Neural progenitor cell (in vitro differentiated cells): ENCODE measurements at regions not wholly inside any gene's neighbourhood (a gene's known extent, or its start where the extent isn't known, plus 50 kb on each side); places are given as distances from the start of the nearest gene placed in this dataset.

Experiments used
- DNase-seq: peaks from one replicate; pipeline ENCODE4 v3.0.0-alpha.2; 2016; ENCODE audit warnings: low spot score
- H2AFZ ChIP-seq: fragments of 200-600 bp; sonication (generic); replicated peaks from 2 replicates; pipeline ENCODE4 v1.6.1; 2016; ENCODE audit warnings: antibody characterized with exemption
- H3F3A ChIP-seq: fragments of 200-600 bp; sonication (generic); 2 replicates; pipeline ENCODE4 v1.6.1; 2016; ENCODE audit warnings: antibody characterized with exemption, low read depth
- H3K27ac ChIP-seq: fragments of 200-600 bp; sonication (generic); 2 replicates; pipeline ENCODE4 v1.5.1; 2016; ENCODE audit warnings: mild to moderate bottlenecking
- H3K27me3 ChIP-seq: fragments of 200-600 bp; sonication (generic); 2 replicates; pipeline ENCODE4 v1.6.1; 2016; ENCODE audit warnings: mild to moderate bottlenecking, moderate library complexity
- H3K36me3 ChIP-seq: fragments of 200-600 bp; sonication (generic); 2 replicates; pipeline ENCODE4 v1.5.1; 2016
- H3K4me1 ChIP-seq: fragments of 200-600 bp; sonication (generic); 2 replicates; pipeline ENCODE4 v1.6.1; 2016; ENCODE audit warnings: mixed run types
- H3K4me2 ChIP-seq: fragments of 200-600 bp; sonication (generic); 2 replicates; pipeline ENCODE4 v1.6.1; 2016
- H3K4me3 ChIP-seq: fragments of 200-600 bp; sonication (generic); 2 replicates; pipeline ENCODE4 v1.5.1; 2016
- H3K79me2 ChIP-seq: fragments of 200-600 bp; sonication (generic); 2 replicates; pipeline ENCODE4 v1.6.1; 2016; ENCODE audit warnings: low read depth
- H3K9ac ChIP-seq: fragments of 200-600 bp; sonication (generic); 2 replicates; pipeline ENCODE4 v1.6.1; 2016
- H3K9me3 ChIP-seq: fragments of 200-600 bp; sonication (generic); 2 replicates; pipeline ENCODE4 v1.5.1; 2016; ENCODE audit warnings: low read depth
- H4K20me1 ChIP-seq: fragments of 200-600 bp; sonication (generic); 2 replicates; pipeline ENCODE4 v1.6.1; 2016; ENCODE audit warnings: low read depth
- H3K27ac Mint-ChIP-seq: 3 replicates; pipeline ENCODE4 v1.8.0; 2021; ENCODE audit warnings: mixed read lengths
- H3K27me3 Mint-ChIP-seq: 2 replicates; pipeline ENCODE4 v1.8.0; 2022; ENCODE audit warnings: low read depth, mild to moderate bottlenecking, inconsistent platforms, moderate library complexity, mixed read lengths; ENCODE audit not compliant: insufficient read depth
- H3K36me3 Mint-ChIP-seq: 3 replicates; pipeline ENCODE4 v1.8.0; 2021; ENCODE audit warnings: mixed read lengths
- H3K4me1 Mint-ChIP-seq: 3 replicates; pipeline ENCODE4 v1.8.0; 2021; ENCODE audit warnings: mixed read lengths
- H3K4me3 Mint-ChIP-seq: 3 replicates; pipeline ENCODE4 v1.8.0; 2021; ENCODE audit warnings: mild to moderate bottlenecking, moderate library complexity, mixed read lengths
- H3K9me3 Mint-ChIP-seq: 3 replicates; pipeline ENCODE4 v1.8.0; 2020; ENCODE audit warnings: mixed read lengths
- CTCF ChIP-seq: fragments of 200-600 bp; sonication (generic); IDR thresholded peaks from 2 replicates; pipeline ENCODE4 v1.5.1; 2017; ENCODE audit warnings: antibody characterized with exemption, mild to moderate bottlenecking
- EZH2 ChIP-seq: fragments of 200-600 bp; sonication (generic); IDR thresholded peaks from 2 replicates; pipeline ENCODE4 v1.6.1; 2017; ENCODE audit warnings: antibody characterized with exemption, mild to moderate bottlenecking, moderate library complexity
- EZH2phosphoT487 ChIP-seq: fragments of 200-600 bp; sonication (generic); IDR thresholded peaks from 2 replicates; pipeline ENCODE4 v1.6.1; 2017; ENCODE audit warnings: antibody characterized with exemption

DNA sequence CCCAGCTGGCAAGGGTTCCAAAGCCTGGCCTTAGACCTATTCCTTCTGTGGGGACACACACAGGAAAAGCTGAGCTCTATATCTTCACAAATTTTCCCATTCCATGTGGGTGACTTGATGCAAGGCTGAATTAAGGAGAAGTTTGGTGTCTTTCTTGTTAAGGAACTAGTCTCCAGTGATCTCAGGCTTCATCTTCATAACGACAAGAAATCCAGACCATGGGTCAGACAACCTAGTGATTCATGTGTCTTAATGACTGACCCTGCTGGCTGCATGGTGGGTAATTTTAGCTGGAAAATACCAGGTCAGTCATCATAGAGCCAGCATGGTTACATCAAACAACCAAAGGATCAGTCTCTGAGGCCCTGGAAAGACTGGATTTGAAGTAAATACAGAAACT, 112.7 kb upstream of the SLC4A7 start:
- Histone ChIP-seq H3F3A (no peaks in the 10 kb centered on the region), H4K20me1 (no peaks in the 10 kb centered on the region), H2AFZ (no peak overlapping the region), H3K4me1 (no peaks in the 10 kb centered on the region), H3K4me3 (no peak overlapping the region), H3K9ac (no peak overlapping the region), H3K36me3 (no peaks in the 10 kb centered on the region), H3K27me3 (no peaks in the 10 kb centered on the region), H3K79me2 (no peaks in the 10 kb centered on the region), H3K27ac (no peak overlapping the region), H3K9me3 (no peaks in the 10 kb centered on the region), H3K4me2 (no peak overlapping the region)
- TF ChIP-seq EZH2phosphoT487 (no peak), CTCF (no peak), EZH2 (no peak)
- Mint-ChIP-seq H3K9me3 (no peaks in the 10 kb centered on the region), H3K36me3 (no peaks in the 10 kb centered on the region), H3K27ac (no peak overlapping the region), H3K4me3 (no peak overlapping the region), H3K27me3 (peaks cover 4% of the 10 kb centered on the region), H3K4me1 (peaks cover 5% of the 10 kb centered on the region)
- DNase-seq, result no peak

GRCh38 chr3:27596334-27596841, 112.2 kb upstream of the SLC4A7 start:
- Histone ChIP-seq H3K9ac (no peak overlapping the region), H3K4me3 (no peak overlapping the region), H2AFZ (no peak overlapping the region), H4K20me1 (no peaks in the 10 kb centered on the region), H3K9me3 (no peaks in the 10 kb centered on the region), H3K27me3 (no peaks in the 10 kb centered on the region), H3K36me3 (no peaks in the 10 kb centered on the region), H3K79me2 (no peaks in the 10 kb centered on the region), H3K4me2 (no peak overlapping the region), H3F3A (no peaks in the 10 kb centered on the region), H3K27ac (no peak overlapping the region), H3K4me1 (no peaks in the 10 kb centered on the region)
- Mint-ChIP-seq H3K4me3 (no peak overlapping the region), H3K27ac (no peak overlapping the region), H3K27me3 (peaks cover 4% of the 10 kb centered on the region), H3K9me3 (no peaks in the 10 kb centered on the region), H3K4me1 (peaks cover 8% of the 10 kb centered on the region), H3K36me3 (no peaks in the 10 kb centered on the region)
- no peak for DNase-seq
- TF ChIP-seq CTCF, result no peak
- TF ChIP-seq EZH2, result no peak
- TF ChIP-seq EZH2phosphoT487, result no peak

DNA sequence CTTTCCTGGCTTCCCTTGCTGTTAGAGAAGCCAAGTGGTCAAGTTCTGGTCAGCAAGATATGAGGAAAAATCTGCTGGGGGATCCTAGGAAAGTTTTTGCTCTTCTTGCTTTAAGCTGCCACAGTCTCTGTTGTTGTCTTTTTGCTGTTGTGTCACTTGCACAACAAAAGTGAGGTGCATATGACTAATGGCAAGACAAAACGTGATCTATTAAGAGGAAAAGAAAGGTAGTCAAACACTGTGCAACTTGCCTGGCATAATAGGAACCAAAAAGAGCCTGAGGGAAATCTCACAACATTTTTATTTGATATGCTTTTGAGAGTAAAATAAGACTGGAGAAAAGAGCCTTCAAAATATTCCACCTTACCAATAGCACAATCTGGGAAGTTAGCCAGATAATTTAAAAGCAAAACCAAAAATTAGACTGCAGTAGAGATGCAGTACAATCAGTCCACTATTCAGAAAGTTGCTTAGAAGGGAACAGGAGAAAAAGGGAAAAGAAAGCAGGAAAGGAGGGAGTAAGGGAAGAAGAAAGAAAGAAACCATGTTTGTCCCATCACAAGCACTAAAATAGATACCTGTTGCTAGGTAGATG, 110.0 kb upstream of the SLC4A7 start:
- Mint-ChIP-seq H3K36me3 (no peaks in the 10 kb centered on the region), H3K9me3 (no peaks in the 10 kb centered on the region), H3K27me3 (peaks cover 4% of the 10 kb centered on the region), H3K4me3 (no peak overlapping the region), H3K4me1 (peaks cover 23% of the 10 kb centered on the region), H3K27ac (no peak overlapping the region)
- Histone ChIP-seq H3F3A (no peaks in the 10 kb centered on the region), H3K27me3 (no peaks in the 10 kb centered on the region), H2AFZ (no peak overlapping the region), H3K4me2 (no peak overlapping the region), H3K9me3 (no peaks in the 10 kb centered on the region), H3K79me2 (no peaks in the 10 kb centered on the region), H3K27ac (no peak overlapping the region), H3K9ac (no peak overlapping the region), H3K4me3 (no peak overlapping the region), H3K36me3 (no peaks in the 10 kb centered on the region), H3K4me1 (peaks cover 15% of the 10 kb centered on the region), H4K20me1 (no peaks in the 10 kb centered on the region)
- no peak for DNase-seq
- TF ChIP-seq EZH2phosphoT487, result no peak
- no peak for TF ChIP-seq EZH2
- no peak for TF ChIP-seq CTCF
